ENCODE measurements at regions not wholly inside any gene's neighbourhood (a gene's known extent, or its start where the extent isn't known, plus 50 kb on each side); places are given as distances from the start of the nearest gene placed in this dataset.
A peak's percentile ranks its signal among the peaks of the same experiment; 100 is the strongest.

DNA sequence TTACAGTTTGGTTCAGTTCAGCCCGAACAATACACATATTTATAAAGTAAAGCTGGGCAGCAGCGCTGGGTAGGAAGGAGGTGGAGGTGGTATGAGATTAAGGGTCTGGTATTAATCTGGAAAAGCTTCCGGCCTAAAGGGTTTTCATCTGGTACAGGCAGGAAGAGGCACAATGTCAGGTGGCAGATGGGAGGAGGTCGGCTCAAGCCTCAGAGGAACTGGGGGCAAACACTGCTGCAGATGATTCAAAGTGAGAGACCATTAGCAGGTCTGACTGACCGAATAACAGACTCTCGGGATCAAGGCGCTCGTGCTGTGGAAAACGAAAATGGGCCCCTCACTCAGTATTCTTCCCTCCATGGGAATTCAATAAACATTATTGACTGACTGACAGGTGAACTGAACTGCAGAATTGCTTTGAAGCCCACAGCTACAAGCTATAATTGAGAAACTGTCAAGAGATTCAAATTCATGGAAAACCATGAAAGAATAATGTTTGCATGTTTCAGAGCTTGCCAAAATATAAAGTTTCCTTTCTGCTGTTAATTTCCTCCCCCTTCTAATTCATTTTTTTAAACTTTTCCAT, 75.3 kb downstream of the TMEM167A start:
- no peak overlapping the region for H3K4me3 ChIP-seq (replicated peaks; ENCODE audit: low read depth, low read length)
- TF ChIP-seq, protein P1, sequence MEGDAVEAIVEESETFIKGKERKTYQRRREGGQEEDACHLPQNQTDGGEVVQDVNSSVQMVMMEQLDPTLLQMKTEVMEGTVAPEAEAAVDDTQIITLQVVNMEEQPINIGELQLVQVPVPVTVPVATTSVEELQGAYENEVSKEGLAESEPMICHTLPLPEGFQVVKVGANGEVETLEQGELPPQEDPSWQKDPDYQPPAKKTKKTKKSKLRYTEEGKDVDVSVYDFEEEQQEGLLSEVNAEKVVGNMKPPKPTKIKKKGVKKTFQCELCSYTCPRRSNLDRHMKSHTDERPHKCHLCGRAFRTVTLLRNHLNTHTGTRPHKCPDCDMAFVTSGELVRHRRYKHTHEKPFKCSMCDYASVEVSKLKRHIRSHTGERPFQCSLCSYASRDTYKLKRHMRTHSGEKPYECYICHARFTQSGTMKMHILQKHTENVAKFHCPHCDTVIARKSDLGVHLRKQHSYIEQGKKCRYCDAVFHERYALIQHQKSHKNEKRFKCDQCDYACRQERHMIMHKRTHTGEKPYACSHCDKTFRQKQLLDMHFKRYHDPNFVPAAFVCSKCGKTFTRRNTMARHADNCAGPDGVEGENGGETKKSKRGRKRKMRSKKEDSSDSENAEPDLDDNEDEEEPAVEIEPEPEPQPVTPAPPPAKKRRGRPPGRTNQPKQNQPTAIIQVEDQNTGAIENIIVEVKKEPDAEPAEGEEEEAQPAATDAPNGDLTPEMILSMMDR (IDR thresholded peaks at IDR 0.05; ENCODE audit: low read length, missing control alignments) = no peak
- no peak for DNase-seq (ENCODE audit: low read depth)

DNA sequence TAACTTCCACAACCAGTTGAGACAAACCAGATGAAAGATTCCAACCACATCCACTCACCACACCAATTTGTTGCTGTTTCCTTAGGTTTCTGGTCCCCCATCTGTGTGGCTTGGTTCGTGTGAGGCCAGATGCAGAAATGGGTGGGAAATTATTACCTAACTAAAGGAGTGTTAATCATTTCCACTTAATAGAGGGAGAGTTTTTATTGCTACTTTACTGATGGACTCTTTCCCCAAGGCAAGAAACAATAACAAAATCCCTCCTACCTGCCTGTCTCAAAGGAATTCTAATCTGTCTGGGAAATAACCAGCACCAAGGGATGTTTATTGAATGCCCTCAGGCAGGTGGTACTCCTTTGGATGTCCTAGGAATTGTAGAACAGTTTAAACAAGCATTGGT, 76.3 kb downstream of the TMEM167A start:
- no peak overlapping the region for H3K4me3 ChIP-seq (replicated peaks; ENCODE audit: low read depth, low read length)
- TF ChIP-seq, protein P1 (IDR thresholded peaks at IDR 0.05; ENCODE audit: low read length, missing control alignments) = no peak
- no peak for DNase-seq (ENCODE audit: low read depth)

DNA sequence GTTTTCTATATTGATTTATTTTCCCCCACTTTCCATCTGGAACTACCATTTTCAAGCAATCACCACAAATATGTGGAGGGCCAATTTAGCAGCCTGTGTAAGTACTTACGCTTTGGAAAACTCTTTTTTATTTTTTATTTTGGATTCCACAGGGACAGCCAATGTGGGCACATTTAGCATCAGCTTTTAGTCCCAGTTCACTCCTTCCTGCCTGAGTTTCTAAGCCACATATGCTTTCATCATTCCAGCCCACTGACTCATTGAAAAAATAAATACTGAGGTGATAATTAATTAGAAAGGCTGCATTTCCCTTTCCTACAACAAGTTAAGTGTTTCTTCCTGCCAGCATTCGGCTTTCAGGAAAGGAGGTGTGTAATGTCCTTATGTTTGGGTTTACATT, 76.8 kb downstream of the TMEM167A start:
- no peak for DNase-seq (ENCODE audit: low read depth)
- TF ChIP-seq, protein P1 (IDR thresholded peaks at IDR 0.05; ENCODE audit: low read length, missing control alignments) = no peak
- no peak overlapping the region for H3K4me3 ChIP-seq (replicated peaks; ENCODE audit: low read depth, low read length)

DNA sequence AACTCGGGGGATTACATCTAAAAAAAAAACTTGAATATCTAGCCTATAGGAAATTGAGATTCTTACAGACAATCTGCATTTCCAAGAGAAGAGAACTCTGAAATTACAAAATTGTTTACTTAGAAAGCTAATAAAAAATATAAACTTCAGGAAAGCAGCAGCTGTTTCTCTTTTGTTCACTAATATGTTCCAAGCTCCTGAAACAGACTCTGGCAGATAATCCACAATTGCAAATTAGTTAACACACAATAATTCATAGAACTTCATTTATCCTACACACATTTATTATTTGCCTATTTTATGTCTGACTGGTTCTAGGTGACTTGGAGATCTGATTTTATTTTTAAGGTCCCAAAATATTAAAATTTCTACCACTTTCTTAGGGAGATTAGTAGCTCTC, 83.8 kb downstream of the TMEM167A start:
- TF ChIP-seq, protein P1 (IDR thresholded peaks at IDR 0.05; ENCODE audit: low read length, missing control alignments) = no peak
- DNase-seq (ENCODE audit: low read depth) = no peak
- H3K4me3 ChIP-seq (replicated peaks; ENCODE audit: low read depth, low read length) = no peak overlapping the region

DNA sequence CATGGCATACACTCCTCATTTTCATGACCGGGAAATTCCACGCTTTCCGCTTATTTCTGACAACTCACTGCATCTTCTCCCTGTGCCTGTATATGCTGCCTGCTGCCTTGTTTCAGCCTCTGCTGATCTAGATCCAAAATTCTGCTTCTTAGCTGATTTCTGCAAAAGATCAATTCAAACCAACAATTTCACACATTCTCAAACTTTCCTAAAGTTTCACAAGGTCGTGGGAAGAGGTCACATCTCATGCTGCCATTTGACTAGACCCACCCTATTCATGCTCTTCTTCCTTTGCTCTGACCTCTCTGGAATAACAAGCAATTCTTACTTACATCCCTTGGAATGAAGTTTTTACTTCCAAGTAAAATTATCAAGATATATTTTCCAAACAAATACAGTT, 84.5 kb downstream of the TMEM167A start:
- H3K4me3 ChIP-seq (replicated peaks; ENCODE audit: low read depth, low read length) = no peak overlapping the region
- TF ChIP-seq, protein P1 (IDR thresholded peaks at IDR 0.05; ENCODE audit: low read length, missing control alignments) = no peak
- DNase-seq (ENCODE audit: low read depth) = no peak

DNA sequence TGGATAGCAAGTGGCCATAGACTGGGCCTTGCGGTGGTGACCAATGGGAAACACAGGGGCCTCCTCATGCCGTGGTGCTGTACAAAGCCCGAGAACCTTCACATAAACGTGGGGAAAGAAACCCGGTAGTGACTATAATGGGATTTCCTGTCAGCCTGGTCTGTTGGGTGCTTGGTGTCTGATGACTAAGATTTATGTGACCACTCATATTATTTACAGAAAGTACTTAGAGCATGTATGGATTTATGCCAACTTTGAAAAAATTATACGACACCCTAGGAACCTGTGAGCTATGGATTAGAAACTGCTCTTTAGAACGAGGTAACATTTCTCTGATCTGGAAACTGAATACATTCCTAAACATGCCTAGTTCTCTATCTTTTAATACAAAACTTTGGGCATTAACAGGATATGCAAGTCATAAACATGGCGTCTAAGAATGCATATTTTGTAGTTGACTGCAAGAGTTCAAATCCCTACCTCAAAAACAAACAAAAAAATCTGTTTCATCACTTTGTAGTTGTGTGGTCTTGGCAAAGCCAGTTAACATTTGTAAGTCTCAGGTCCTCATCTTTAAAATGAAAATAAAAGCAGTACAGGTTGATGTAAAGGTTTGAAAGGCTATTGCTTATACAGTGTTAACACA, 85.4 kb downstream of the TMEM167A start:
- no peak overlapping the region for H3K4me3 ChIP-seq (replicated peaks; ENCODE audit: low read depth, low read length)
- TF ChIP-seq, protein P1 (IDR thresholded peaks at IDR 0.05; ENCODE audit: low read length, missing control alignments) = no peak
- peak; percentile 14 for DNase-seq (ENCODE audit: low read depth)

DNA sequence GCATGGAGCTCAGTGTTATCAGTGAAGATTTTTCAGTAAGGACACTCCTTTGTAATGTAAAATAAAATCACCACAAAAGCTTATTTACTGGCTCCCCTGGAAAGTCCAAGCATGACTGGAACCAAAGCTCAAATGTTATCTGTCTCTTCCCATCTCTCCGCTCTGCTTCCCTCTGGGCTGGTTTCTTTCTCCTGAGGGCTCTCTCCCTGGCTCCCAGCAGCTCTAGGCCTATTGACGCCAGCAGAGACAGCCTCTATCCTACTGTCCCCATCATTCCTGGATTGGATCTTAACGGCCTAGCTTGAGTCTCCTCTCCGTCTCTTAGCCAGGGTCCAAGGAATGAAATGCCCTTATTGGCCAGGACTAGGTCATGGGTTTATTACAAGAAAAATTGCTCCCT, 86.1 kb downstream of the TMEM167A start:
- TF ChIP-seq, protein P1 (IDR thresholded peaks at IDR 0.05; ENCODE audit: low read length, missing control alignments) = no peak
- H3K4me3 ChIP-seq (replicated peaks; ENCODE audit: low read depth, low read length) = no peak overlapping the region
- DNase-seq (ENCODE audit: low read depth) = no peak
